NCI-H2029 treated with DMSO at 0.1 percent for 48 hours (cell line): ENCODE measurements at regions not wholly inside any gene's neighbourhood (a gene's known extent, or its start where the extent isn't known, plus 50 kb on each side); places are given as distances from the start of the nearest gene placed in this dataset.
"Not testable (repeated sequence)": the region's sequence is repeated elsewhere in the genome, so short reads cannot be mapped to it uniquely, and the experiment has no call there.

Experiments
- DNase-seq: peaks from one replicate; lab custom pipeline; 2025; lab: John Stamatoyannopoulos, UW

DNA sequence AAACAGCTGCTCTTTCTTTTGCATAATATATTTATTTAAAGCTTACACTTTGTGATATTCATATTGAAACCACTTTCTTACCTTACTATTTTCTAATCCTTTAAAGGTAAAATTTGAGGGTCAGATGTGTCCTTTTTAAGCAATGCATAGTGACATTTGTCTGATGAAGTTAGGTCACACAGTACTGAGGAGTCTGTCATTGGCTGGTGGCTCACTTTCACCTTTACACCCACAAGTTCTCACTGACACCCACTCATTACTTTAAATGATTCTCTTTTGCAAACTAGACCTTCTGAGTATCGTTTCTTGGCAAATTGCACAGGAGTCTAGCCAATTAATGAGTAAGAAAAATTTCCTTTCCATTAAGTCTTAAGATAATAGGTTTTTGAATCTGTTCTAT is 758.3 kb upstream of the ARPP21 start:
- DNase-seq, result no peak

DNA sequence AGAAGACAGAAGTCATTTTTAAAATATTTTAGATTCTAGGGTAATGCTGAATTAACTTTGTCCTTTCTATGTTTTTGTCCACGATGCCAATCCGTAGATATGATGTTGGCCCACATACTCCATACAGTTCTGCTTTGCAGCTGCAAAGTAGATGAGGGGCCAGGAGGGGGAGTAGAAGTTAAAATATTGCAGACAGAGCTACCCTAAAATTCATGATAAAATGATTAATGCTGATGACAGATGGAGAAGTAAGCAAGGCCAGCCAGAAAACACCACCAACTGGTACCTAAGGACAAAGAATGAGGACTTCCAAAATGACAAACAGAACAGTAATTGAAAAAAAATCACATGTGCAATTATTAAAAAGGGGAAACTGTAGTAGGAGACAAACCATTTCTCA is 756.6 kb upstream of the ARPP21 start:
- no peak for DNase-seq

DNA sequence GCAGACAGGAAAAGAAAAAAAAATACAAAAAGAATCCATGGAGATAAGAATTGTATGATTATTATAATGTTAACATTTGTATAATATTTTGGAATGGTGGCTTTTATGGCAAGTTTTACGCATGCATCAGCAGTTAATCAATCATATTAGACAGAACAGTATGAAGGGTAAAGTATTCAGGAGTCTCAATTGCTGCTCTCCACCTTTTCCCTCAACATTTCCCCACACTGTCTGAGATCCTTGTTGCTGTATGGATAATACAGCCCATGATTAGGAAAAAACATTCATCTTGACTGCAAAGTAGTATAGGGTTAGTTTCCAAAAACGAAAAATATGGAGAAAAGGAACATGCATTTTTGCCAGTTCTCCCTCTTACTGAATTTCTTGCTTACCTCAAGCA is 755.3 kb upstream of the ARPP21 start:
- no peak for DNase-seq

DNA sequence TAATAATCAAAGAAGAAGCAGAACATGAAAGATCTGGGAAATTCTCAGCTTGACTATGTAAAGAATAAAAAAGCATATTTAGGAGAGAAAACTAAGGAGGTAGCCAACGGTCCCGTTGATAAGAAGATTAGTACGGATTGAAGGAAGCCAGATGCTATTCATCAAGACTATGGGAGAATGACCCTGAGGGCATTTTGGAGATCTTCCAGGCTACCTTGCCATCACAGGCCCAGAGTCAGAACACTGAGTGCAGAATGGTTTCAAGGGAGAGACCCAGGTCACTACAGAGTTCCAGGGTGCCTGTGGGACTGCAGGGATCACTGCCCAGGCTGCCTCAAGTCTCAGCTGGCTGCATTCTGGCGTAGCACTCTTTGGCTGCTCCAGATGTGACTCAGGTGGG is 752.9 kb upstream of the ARPP21 start:
- DNase-seq, result no peak

DNA sequence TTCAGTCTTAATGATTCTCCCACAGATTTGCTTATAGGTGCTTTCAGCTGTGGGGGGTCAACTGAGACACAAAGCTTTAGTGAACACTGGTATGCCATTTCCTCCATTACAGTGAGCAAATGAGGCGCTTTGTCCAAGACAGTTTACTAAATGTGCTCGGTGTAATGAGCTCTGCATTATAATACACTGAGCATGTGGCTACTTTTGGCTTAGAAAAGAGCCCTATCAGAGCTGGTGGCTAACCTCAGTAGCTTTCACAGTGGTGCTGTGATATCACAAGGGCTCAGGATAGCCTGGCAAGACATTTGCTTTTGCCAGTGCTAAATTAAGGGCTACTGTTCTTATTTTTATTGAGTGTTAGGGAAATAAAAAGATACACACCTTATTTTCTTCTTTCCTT is 749.7 kb upstream of the ARPP21 start:
- DNase-seq, result no peak

DNA sequence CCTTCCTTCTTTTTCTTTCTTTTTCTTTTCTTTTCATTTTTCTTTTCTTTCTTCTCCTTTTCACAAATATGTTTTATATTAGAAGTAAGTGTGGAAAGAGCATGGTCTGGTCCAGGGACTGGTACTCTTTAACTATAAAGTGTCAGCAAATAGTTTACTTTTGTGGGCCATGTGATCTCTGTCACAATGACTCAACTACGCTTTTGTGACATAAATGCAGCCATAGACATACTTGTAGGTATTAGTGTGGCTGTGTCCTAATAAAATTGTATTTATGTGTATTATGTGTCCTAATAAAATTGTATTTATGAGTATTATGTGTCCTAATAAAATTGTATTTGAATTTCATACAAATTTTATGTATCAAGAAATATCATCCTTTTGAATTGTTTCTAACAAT is 749.1 kb upstream of the ARPP21 start:
- no peak for DNase-seq

DNA sequence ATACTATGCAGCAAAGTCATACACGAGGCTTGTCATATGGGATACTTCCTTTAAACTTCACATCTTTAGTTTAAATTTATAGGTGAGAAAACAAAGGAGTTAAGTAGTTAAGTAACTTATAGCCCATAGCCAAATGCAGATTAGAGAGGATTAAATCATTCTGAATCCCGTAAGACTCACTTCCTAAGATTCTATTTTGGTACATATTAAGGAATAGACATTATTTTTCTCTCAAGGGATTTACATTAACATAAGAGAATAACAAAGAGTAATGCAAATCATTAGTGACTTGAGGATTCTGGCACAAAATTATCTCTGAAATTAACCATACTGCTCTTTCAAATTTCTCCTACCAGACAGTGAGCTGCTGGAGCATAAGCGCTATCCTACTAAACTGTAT is 747.4 kb upstream of the ARPP21 start:
- no peak for DNase-seq

DNA sequence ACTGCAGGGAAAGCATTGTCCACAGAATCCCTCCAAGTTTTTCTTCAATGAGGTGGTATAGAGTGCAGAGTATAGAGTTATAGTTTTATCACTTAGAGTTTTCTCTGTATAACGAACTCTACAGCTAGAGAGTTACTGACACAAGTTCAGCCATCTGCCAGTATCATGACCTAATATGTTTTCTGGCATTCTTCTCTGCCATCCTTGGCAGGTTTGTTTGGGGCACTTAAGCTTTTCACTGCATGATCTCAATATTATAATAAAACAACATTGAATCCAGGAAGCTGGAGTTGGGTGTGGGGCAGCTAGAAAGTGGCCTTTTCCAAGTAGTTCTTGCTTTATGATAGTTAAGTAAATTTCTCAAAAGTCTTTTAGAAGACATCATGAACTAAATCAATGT is 743.5 kb upstream of the ARPP21 start:
- no peak for DNase-seq

DNA sequence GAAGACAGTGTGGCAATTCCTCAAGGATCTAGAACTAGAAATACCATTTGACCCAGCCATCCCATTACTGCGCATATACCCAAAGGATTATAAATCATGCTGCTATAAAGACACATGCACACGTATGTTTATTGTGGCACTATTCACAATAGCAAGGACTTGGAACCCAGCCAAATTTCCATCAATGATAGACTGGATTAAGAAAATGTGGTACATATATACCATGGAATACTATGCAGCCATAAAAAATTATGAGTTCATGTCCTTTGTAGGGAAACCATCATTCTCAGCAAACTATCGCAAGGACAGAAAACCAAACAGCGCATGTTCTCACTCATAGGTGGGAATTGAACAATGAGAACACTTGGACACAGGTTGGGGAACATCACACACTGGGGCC is 729.6 kb upstream of the ARPP21 start:
- not testable (repeated sequence) for DNase-seq

DNA sequence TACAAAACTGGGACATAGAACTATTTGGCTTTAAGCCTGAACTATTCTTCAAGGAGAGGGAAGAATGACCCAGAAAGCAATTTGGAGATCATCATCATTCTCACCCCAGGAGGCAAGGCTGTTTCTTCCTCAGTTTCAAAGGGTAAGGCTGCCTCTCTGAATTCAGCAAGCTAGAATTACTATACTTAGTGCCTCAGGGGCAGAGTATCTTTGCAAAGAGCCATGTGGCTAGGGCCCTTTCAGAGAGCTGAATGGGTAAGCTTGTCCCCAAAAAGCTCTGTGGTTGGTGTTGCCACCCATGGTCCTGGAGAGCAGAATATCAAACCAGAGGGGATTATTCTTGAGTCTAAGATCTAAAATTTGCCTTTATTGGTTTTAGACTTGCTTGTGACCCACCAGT is 720.3 kb upstream of the ARPP21 start:
- DNase-seq, result no peak

DNA sequence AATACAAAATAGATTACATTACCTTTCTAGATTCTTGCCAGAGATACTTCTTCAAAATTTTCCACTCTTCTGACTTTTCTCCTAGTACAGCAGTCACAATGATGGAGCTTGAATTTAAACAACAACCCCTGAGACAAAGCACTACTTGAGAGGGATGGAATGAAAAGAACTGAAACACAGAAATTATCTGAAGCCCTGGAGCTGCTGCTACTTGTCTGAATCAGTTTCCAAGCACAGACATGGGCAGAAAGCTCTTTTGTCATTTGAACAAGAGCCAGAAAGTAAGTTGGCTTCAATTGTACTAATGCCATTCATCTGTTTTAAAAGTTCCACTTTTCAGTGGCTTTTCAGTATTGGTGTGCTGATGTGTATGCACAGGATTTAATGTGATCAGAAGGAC is 718.5 kb upstream of the ARPP21 start:
- DNase-seq, result no peak

DNA sequence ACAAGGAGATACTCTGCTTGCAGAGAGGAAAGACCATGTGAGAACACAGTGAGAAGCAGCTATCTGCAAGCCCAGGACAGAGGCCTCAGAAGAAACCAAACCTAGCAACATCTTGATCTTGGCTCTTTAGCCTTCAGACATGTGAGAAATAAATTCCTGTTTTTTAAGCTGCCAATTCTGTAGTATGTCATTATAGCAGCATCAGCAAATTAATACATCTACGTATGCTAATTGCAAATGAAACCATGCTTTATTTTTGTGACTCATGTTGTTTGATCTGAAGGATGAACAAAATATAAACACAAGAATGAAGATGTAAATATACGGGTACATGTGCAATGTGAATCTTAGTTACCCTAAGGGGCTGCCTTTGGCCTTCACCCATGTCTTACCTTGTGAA is 714.4 kb upstream of the ARPP21 start:
- DNase-seq, result no peak

DNA sequence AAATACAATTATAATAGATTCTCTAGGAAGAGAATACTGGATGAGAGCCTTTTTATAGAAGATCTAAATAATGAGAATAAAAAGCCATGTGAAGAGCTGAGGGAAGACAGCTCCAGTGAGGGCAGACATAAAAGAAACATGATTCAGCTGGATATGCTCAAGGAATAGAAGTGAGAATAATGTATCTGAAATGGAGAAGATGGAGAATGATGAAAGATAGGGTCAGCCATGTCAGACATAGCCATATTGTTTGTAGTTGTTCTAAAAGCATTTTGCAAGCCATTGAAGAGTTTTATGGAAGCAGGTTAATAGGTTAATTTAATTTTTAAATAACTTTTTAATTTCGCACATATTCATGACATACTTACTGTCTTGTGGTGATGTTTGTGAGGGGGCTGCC is 713.5 kb upstream of the ARPP21 start:
- DNase-seq, result no peak

DNA sequence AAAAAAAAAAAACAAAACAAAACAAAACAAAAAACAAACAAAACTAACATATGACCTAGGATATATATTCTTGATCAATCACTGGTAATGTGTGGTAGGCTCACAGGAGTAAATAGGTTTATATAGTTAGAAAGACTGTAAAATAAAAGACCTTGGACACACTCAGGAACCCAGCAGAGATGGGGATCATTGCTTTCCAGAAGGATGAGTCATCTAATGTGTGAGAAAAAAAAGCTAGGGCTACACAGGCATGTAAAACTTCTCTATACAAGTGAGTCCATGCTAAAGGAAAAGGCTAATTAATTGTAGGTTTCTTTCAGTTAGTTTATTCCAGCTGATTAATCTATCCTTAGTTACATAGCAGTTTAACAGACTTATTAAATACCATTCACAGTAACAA is 710.3 kb upstream of the ARPP21 start:
- DNase-seq, result no peak

DNA sequence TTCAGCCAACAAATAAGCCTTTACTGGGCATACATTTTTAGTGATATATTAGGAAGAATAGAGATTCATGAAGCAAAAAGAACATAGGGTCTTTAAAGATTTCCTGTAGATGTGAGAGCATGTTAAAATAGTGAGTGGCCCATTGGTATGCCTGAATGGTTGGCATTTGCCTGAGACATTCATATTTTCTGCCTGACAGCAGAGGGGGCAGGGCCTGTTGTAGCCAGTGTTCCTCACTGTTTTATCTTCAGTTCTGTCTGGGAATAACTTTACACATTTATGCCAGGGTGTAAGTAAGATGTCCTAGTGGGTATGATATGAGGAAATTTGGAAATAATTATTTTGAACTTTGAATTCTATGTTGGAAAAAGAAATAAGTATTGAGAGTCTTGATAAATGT is 704.7 kb upstream of the ARPP21 start:
- no peak for DNase-seq

DNA sequence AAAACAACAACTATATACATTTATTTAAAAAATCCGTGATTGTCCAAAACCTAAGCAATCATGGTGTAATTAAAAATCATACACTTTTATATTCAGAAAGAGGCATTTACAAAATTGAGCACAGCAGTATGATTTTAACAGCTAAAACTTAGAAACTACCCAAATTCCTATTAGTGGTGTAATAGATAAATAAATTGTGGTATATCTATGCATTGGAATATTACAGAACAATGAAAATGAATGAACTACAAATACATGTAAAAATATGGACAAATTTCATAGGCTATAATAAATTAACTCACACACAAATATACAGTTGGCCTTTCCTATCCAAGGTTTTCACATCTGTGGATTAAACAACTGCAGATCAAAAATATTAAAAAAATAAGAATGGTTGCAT is 700.5 kb upstream of the ARPP21 start:
- no peak for DNase-seq

DNA sequence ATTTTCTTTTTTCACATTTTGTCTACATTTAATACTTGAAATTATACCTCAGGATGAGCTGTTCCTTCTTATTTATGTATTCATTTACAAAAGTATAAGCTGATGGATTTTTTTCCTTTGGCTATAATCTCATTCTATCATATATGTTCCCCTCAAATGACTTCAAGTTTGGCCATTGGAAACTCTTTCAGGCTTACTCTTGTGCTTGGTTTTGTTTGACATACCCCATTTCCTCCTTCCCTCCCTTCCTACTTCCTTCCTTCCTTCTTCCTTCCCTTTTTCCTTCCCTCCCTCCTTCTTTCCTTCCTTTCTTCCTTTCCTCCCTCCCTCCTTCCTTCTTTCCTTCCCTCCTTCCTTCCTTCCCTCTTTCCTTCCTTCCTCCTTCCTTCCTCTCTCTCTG is 697.1 kb upstream of the ARPP21 start:
- DNase-seq, result no peak

DNA sequence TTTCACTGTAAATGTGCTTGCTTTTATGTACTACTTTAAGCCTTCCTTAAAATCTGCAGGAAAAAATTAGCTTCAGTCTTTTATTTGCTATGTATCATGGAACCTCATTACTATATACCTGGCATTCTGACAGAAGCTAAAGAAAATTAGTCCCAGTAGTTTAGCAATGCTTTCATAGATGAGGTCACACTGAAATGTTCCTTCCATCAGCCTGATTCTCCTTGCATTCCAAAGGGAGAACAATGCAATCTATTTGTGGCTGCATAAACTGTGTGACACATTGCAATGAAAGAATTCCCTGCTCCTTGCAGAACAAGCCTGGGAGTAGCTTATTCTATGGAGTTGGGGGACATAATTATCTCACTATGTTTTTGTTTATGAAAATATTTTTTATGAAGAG is 691.5 kb upstream of the ARPP21 start:
- DNase-seq, result no peak

DNA sequence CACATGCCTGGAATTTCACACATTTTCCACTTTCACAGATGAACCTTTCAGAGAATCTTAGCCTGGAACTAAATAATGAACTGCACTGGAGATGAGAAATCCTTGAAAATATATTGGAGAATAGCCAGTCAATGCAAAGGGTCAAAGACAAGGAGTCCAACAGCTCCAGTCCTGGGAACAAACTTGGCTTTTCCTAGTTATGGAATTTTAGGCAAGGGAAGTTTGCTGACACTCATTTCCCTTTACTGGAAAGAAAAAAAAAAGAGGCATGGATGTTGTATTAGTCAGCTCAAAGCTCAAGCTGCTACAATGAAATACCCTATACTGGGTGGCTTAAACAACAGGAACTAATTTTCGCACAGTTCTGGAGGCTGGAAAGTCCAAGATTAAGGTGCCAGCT is 690.8 kb upstream of the ARPP21 start:
- no peak for DNase-seq

DNA sequence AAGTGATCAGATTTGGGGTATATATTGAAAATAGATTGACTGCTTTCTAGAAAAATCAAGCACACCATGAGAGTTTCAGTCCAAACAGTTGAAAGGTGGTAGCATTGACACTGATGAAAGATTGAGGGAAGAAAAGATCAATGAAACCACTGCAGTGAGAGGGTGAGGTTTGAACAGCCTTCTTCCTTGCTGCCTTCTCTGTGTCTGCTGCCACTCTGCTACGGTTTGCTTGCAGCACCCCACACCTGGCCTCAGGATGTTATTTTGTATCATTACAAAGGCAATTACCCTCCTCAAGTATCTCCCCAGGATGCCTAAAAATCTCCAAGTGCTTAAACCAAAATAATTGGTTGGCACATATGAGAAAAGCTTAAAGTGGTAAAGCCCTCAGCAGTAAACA is 683.6 kb upstream of the ARPP21 start:
- no peak for DNase-seq

DNA sequence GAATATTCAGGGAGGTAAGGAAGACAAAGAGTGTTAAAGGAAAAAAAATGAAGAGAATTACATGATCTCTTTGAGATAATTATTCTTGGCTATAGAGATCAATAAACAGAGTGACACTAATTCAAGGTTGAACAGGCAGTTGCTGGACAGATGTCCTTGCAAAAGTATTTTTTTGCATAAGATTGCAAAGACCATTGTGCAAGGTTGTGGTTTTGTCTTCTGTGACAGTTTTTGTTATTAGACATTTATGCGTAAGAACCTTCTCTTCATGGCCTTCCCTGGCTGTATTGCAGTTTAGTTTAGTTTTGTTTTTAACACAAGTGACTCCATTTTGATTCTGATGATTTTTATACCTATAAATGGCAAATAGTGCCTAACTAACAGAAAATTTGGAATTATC is 682.8 kb upstream of the ARPP21 start:
- no peak for DNase-seq

DNA sequence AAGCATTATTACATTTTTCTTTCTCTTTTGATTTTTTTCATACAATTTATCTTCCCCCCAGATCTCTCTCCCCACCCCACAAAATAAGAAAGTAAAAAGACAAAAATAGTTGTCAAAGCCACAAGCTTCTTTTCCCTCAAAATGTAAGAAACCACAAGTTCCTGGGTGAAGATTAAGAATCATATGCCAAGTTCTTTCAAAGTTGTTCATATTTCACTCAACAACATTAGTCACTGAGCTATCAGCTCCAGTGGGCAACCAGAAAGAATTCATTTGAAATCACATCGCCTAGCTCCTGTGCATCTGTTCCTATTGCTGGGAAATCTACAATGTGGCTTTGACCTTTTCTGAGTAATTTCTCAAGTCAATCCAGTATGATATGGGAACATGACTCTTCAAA is 681.6 kb upstream of the ARPP21 start:
- no peak for DNase-seq

DNA sequence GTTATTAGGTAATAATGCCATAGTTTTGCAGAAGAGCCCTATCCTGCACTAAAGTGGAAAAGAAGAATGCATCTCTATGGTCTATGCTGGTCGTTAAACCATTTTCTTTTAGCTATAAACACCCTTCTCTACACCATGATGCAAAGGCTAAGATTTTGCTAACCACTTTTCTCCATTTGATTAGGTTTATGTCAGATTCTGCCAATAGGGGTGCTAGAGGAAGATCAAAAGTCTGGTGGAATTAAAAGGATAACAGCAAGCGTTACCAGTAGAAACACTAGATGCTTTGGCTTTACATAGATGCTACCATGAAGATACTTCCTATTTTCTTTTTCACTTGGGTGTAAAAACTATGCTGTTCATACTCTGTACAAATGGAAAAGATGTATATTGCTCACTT is 669.8 kb upstream of the ARPP21 start:
- no peak for DNase-seq

DNA sequence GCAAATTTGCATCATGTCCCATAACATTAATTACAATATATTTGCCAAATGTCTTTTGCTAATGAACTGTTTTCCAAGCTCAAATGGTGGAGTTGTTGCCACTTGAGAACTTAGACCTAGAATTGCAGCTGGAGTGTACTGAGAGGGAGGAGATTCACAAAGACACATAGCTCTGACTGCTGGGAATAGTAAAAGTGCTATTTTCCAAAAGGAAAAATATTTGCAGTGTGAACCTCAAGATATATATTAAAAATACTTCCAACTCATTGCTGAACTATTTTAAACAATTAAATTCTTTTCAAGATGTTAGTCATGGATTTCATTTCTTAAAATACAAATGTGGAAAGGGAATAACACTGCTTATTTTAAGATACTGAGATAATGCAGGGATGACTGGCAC is 666.8 kb upstream of the ARPP21 start:
- no peak for DNase-seq

DNA sequence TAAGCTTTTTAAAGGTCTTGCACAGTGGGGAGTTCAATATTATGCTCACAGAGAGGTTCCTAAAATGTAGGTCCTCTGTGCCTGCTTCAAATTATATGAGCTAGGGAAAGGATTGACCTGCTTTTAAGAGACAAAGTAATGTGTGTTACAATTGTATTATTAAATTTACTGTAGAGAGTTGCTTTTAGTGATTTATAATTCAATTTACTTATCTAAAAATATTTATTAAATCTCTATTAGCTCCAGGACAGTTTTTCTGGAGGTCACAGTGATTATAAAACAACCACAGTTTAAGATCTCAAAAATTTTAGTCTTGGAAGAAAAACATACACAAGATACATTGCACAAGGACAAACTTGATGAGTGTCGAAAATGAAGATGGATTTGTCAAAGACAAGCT is 665.7 kb upstream of the ARPP21 start:
- DNase-seq, result no peak

DNA sequence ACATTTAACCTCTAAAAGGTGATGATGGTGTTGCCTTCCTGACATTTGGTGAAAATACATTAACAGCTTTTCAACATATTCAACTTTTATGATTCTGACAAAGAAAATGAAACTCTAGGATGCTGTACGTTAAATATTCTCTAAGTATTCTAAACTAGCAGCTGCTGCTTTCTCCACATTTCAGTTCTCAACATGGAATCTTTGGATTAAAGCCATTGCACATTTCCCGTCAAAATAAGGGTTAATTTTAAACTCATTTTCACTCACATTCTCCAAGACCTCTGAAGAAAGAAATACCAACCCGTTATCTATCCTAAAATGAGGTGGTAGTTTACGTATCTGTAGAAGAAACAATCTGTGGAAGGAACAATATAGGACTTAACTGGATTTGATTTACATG is 655.7 kb upstream of the ARPP21 start:
- DNase-seq, result no peak
